A204.1 (cell line): ENCODE measurements at regions not wholly inside any gene's neighbourhood (a gene's known extent, or its start where the extent isn't known, plus 50 kb on each side); places are given as distances from the start of the nearest gene placed in this dataset.

ENCODE experiments used
- FAIRE-seq: peaks from 2 replicates; lab custom pipeline; 2012; peaks lifted over from hg19 to GRCh38; lab: Jason Lieb, UNC

GRCh38 chr13:70375718-70376117 is 267.5 kb upstream of the KLHL1 start:
- no peak for FAIRE-seq

GRCh38 chr13:70370924-70371323 is 262.7 kb upstream of the KLHL1 start:
- FAIRE-seq = no peak

- no peak for FAIRE-seq
Observed at GRCh38 chr13:70366720-70367119, 258.5 kb upstream of the KLHL1 start.

- no peak for FAIRE-seq
Observed at GRCh38 chr13:70363991-70364390, 255.7 kb upstream of the KLHL1 start.

GRCh38 chr13:70362820-70363570 is 254.7 kb upstream of the KLHL1 start:
- no peak for FAIRE-seq

- no peak for FAIRE-seq
Observed at GRCh38 chr13:70357031-70357430, 248.8 kb upstream of the KLHL1 start.

GRCh38 chr13:70353096-70353495 is 244.8 kb upstream of the KLHL1 start:
- no peak for FAIRE-seq

GRCh38 chr13:70347947-70348620 is 239.8 kb upstream of the KLHL1 start:
- no peak for FAIRE-seq

GRCh38 chr13:70339738-70340137 is 231.5 kb upstream of the KLHL1 start:
- FAIRE-seq = no peak

- no peak for FAIRE-seq
Observed at GRCh38 chr13:70338609-70339008, 230.4 kb upstream of the KLHL1 start.

GRCh38 chr13:70336866-70337265 is 228.6 kb upstream of the KLHL1 start:
- FAIRE-seq = no peak

- FAIRE-seq = no peak
Observed at GRCh38 chr13:70333752-70334151, 225.5 kb upstream of the KLHL1 start.

GRCh38 chr13:70330697-70331361 is 222.6 kb upstream of the KLHL1 start:
- FAIRE-seq = no peak

- no peak for FAIRE-seq
Observed at GRCh38 chr13:70324519-70324918, 216.3 kb upstream of the KLHL1 start.

- no peak for FAIRE-seq
Observed at GRCh38 chr13:70311191-70311590, 202.9 kb upstream of the KLHL1 start.

- FAIRE-seq = peak; percentile 64
Observed at GRCh38 chr13:70310396-70311119, 202.3 kb upstream of the KLHL1 start.

- FAIRE-seq = no peak
Observed at GRCh38 chr13:70297189-70297616, 189.0 kb upstream of the KLHL1 start.

- no peak for FAIRE-seq
Observed at GRCh38 chr13:70284371-70284770, 176.1 kb upstream of the KLHL1 start.

- no peak for FAIRE-seq
Observed at GRCh38 chr13:70275841-70276240, 167.6 kb upstream of the KLHL1 start.

- no peak for FAIRE-seq
Observed at GRCh38 chr13:70255406-70255991, 147.2 kb upstream of the KLHL1 start.

- no peak for FAIRE-seq
Observed at GRCh38 chr13:70253834-70254233, 145.6 kb upstream of the KLHL1 start.

- FAIRE-seq = no peak
Observed at GRCh38 chr13:70253411-70253810, 145.2 kb upstream of the KLHL1 start.
